Prostate gland (tissue), 2 donors: ENCODE measurements at regions not wholly inside any gene's neighbourhood (a gene's known extent, or its start where the extent isn't known, plus 50 kb on each side); places are given as distances from the start of the nearest gene placed in this dataset.

Experiments used
- CTCF ChIP-seq, 4 experiments: fragments of 200-600 bp in 2 of 4; fragments of 450-650 bp in 2 of 4; sonication (generic) in 2 of 4; IDR thresholded peaks; 1 replicate in 3 of 4; 2 replicates in 1 of 4; pipeline ENCODE4 v1.5.1; 2016 to 2019; ENCODE audit warnings: antibody characterized with exemption in 4 of 4, mild to moderate bottlenecking in 2 of 4, moderate library complexity in 2 of 4
- POLR2A ChIP-seq: fragments of 450-650 bp; IDR thresholded peaks from one replicate; pipeline ENCODE4 v1.6.1; 2016; ENCODE audit warnings: antibody characterized with exemption, mild to moderate bottlenecking

DNA sequence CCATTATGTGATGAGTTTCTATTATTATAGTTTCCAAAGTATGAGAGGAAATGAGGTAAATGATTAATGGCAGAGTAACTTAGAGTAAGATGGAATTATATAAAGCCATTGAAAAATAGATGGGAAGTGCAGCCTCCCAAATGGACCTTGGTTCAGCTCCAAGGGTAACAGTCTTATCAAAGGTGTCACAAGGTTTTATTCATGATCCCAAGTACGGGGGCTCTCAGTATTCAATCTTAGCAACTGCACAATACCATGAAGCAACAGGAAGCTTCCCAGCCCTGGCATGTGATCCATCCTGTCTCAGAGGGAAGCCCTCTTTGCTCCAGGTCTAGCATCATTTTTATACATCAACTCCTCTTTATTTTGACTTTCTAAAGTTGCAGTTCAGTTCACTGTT is 948.2 kb downstream of the GALC start:
- TF ChIP-seq CTCF (IDR thresholded peaks at IDR 0.05), result no peak
- TF ChIP-seq POLR2A, result no peak
